Neural cell (in vitro differentiated cells): ENCODE measurements at regions not wholly inside any gene's neighbourhood (a gene's known extent, or its start where the extent isn't known, plus 50 kb on each side); places are given as distances from the start of the nearest gene placed in this dataset.

Experiments used
- H2AFZ ChIP-seq: fragments of 200-600, 300-800 bp; sonication (generic), shearing (Covaris generic); 2 replicates; pipeline ENCODE4 v1.6.0; 2014; ENCODE audit warnings: low read depth, mild to moderate bottlenecking, antibody characterized with exemption, low read length, moderate library complexity
- H3F3A ChIP-seq: fragments of 200-600 bp; shearing (Covaris generic); 2 replicates; pipeline ENCODE4 v1.6.1; 2016; ENCODE audit warnings: mild to moderate bottlenecking, moderate library complexity, mixed read lengths, antibody characterized with exemption, low read length; ENCODE audit not compliant: insufficient read depth, poor library complexity, severe bottlenecking
- H3K27ac ChIP-seq: fragments of 200-600, 300-800 bp; sonication (generic), shearing (Covaris generic); 2 replicates; pipeline ENCODE4 v1.5.1; 2014; ENCODE audit warnings: mild to moderate bottlenecking, low read length, moderate library complexity
- H3K27me3 ChIP-seq: fragments of 300-800, 200-600 bp; sonication (generic), shearing (Covaris generic); 2 replicates; pipeline ENCODE4 v1.6.0; 2014; ENCODE audit warnings: mild to moderate bottlenecking, low read depth, low read length, moderate library complexity; ENCODE audit not compliant: insufficient read depth
- H3K36me3 ChIP-seq: fragments of 300-800, 200-600 bp; sonication (generic), shearing (Covaris generic); 2 replicates; pipeline ENCODE4 v1.5.1; 2014; ENCODE audit warnings: mild to moderate bottlenecking, antibody characterized with exemption, low read length, moderate library complexity; ENCODE audit not compliant: insufficient read depth
- H3K4me2 ChIP-seq: fragments of 300-800, 200-600 bp; sonication (generic), shearing (Covaris generic); 2 replicates; pipeline ENCODE4 v1.6.0; 2014; ENCODE audit warnings: mild to moderate bottlenecking, low read length
- H3K4me3 ChIP-seq: fragments of 300-800, 200-600 bp; sonication (generic), shearing (Covaris generic); 2 replicates; pipeline ENCODE4 v1.5.1; 2014; ENCODE audit warnings: mild to moderate bottlenecking, low read length, moderate library complexity
- H3K79me2 ChIP-seq: fragments of 200-600 bp; shearing (Covaris generic); replicated peaks from 2 replicates; pipeline ENCODE4 v1.6.0; 2014; ENCODE audit warnings: mild to moderate bottlenecking, low read length, moderate library complexity; ENCODE audit not compliant: insufficient read depth
- H3K9ac ChIP-seq: fragments of 300-800, 200-600 bp; sonication (generic), shearing (Covaris generic); 2 replicates; pipeline ENCODE4 v1.6.1; 2016; ENCODE audit warnings: mild to moderate bottlenecking, low read length, mixed read lengths
- H3K9me2 ChIP-seq: fragments of 200-600 bp; shearing (Covaris generic); 2 replicates; pipeline ENCODE4 v1.6.1; 2016; ENCODE audit warnings: mild to moderate bottlenecking, low read length, mixed read lengths; ENCODE audit not compliant: insufficient read depth
- H3K9me3 ChIP-seq: fragments of 200-600, 300-800 bp; sonication (generic), shearing (Covaris generic); 2 replicates; pipeline ENCODE4 v1.6.1; 2016; ENCODE audit warnings: mild to moderate bottlenecking, mixed run types, low read length, moderate library complexity, mixed read lengths
- H4K20me1 ChIP-seq: fragments of 200-600 bp; shearing (Covaris generic); 2 replicates; pipeline ENCODE4 v1.6.1; 2016; ENCODE audit warnings: mild to moderate bottlenecking, mixed run types; ENCODE audit not compliant: insufficient read depth
- EP300 ChIP-seq: fragments of 450-650 bp; conservative IDR thresholded peaks from 2 replicates; pipeline ENCODE4 v1.6.1; 2014; ENCODE audit warnings: antibody characterized with exemption, mild to moderate bottlenecking, moderate library complexity; ENCODE audit not compliant: poor library complexity, severe bottlenecking
- EZH2 ChIP-seq: fragments of 200-600, 300-800 bp; shearing (Covaris generic), sonication (generic); IDR thresholded peaks from 2 replicates; pipeline ENCODE4 v1.6.1; 2014; ENCODE audit warnings: antibody characterized with exemption, low read length, borderline replicate concordance, mild to moderate bottlenecking; ENCODE audit not compliant: insufficient read depth, poor library complexity, severe bottlenecking
- MXI1 ChIP-seq: fragments of 450-650 bp; conservative IDR thresholded peaks from 2 replicates; pipeline ENCODE4 v1.6.1; 2014; ENCODE audit warnings: antibody characterized with exemption, mild to moderate bottlenecking; ENCODE audit not compliant: poor library complexity, severe bottlenecking
- POLR2AphosphoS5 ChIP-seq: IDR thresholded peaks from 2 replicates; pipeline ENCODE4 v1.6.1; 2012
- RAD21 ChIP-seq: fragments of 450-650 bp; conservative IDR thresholded peaks from 2 replicates; pipeline ENCODE4 v1.6.1; 2014; ENCODE audit warnings: antibody characterized with exemption, mild to moderate bottlenecking, moderate library complexity
- SMC3 ChIP-seq: fragments of 450-650 bp; conservative IDR thresholded peaks from 2 replicates; pipeline ENCODE4 v1.6.1; 2014; ENCODE audit warnings: antibody characterized with exemption, mild to moderate bottlenecking, moderate library complexity; ENCODE audit not compliant: poor library complexity
- TAF1 ChIP-seq: IDR thresholded peaks from 2 replicates; pipeline ENCODE4 v1.6.1; 2012; ENCODE audit warnings: low read depth
- TF ChIP-seq, protein P1 (sequence below): fragments of 450-650 bp; IDR thresholded peaks from 2 replicates; pipeline ENCODE4 v1.5.1; 2014; ENCODE audit warnings: antibody characterized with exemption, mild to moderate bottlenecking, moderate library complexity; ENCODE audit not compliant: poor library complexity, severe bottlenecking
- TF ChIP-seq, protein P2 (sequence below): IDR thresholded peaks from 2 replicates; pipeline ENCODE4 v1.6.1; 2012; ENCODE audit warnings: borderline replicate concordance

DNA sequence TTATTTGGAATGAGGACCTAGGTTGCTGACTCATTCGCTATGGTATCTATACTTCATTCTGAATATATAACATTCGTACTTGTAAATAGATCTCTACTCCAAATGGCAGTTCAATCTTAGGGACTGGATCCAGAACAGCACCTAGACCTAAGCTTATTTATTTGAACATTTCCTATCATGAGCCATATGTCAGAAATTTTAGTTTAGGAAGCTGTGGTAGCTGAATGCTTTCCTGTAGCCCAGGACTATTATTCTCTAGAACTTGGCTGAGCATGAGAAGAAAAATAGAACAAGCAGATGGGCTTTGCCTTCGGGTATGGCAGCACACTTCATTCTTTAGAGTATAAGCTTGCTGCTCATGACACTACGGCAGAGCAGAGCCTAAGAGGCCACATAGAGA is 1114.4 kb upstream of the B3GALT2 start:
- H3K9me2 ChIP-seq: no peaks in the 10 kb centered on the region
- H3K79me2 ChIP-seq: no peaks in the 10 kb centered on the region
- no peaks in the 10 kb centered on the region for H3F3A ChIP-seq
- no peak overlapping the region for H2AFZ ChIP-seq
- no peak overlapping the region for H3K4me3 ChIP-seq
- no peak overlapping the region for H3K4me2 ChIP-seq
- no peaks in the 10 kb centered on the region for H4K20me1 ChIP-seq
- no peak overlapping the region for H3K27ac ChIP-seq
- TF ChIP-seq TAF1: no peak
- no peak for TF ChIP-seq SMC3
- no peak for TF ChIP-seq EZH2
- TF ChIP-seq, protein P1, sequence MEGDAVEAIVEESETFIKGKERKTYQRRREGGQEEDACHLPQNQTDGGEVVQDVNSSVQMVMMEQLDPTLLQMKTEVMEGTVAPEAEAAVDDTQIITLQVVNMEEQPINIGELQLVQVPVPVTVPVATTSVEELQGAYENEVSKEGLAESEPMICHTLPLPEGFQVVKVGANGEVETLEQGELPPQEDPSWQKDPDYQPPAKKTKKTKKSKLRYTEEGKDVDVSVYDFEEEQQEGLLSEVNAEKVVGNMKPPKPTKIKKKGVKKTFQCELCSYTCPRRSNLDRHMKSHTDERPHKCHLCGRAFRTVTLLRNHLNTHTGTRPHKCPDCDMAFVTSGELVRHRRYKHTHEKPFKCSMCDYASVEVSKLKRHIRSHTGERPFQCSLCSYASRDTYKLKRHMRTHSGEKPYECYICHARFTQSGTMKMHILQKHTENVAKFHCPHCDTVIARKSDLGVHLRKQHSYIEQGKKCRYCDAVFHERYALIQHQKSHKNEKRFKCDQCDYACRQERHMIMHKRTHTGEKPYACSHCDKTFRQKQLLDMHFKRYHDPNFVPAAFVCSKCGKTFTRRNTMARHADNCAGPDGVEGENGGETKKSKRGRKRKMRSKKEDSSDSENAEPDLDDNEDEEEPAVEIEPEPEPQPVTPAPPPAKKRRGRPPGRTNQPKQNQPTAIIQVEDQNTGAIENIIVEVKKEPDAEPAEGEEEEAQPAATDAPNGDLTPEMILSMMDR: no peak
- TF ChIP-seq EP300: no peak
- TF ChIP-seq, protein P2, sequence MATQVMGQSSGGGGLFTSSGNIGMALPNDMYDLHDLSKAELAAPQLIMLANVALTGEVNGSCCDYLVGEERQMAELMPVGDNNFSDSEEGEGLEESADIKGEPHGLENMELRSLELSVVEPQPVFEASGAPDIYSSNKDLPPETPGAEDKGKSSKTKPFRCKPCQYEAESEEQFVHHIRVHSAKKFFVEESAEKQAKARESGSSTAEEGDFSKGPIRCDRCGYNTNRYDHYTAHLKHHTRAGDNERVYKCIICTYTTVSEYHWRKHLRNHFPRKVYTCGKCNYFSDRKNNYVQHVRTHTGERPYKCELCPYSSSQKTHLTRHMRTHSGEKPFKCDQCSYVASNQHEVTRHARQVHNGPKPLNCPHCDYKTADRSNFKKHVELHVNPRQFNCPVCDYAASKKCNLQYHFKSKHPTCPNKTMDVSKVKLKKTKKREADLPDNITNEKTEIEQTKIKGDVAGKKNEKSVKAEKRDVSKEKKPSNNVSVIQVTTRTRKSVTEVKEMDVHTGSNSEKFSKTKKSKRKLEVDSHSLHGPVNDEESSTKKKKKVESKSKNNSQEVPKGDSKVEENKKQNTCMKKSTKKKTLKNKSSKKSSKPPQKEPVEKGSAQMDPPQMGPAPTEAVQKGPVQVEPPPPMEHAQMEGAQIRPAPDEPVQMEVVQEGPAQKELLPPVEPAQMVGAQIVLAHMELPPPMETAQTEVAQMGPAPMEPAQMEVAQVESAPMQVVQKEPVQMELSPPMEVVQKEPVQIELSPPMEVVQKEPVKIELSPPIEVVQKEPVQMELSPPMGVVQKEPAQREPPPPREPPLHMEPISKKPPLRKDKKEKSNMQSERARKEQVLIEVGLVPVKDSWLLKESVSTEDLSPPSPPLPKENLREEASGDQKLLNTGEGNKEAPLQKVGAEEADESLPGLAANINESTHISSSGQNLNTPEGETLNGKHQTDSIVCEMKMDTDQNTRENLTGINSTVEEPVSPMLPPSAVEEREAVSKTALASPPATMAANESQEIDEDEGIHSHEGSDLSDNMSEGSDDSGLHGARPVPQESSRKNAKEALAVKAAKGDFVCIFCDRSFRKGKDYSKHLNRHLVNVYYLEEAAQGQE: no peak
- TF ChIP-seq MXI1: no peak
- no peak for TF ChIP-seq POLR2AphosphoS5
- TF ChIP-seq RAD21: no peak
- no peaks in the 10 kb centered on the region for H3K36me3 ChIP-seq
- no peaks in the 10 kb centered on the region for H3K27me3 ChIP-seq
- H3K9ac ChIP-seq: no peak overlapping the region
- H3K9me3 ChIP-seq: no peaks in the 10 kb centered on the region

DNA sequence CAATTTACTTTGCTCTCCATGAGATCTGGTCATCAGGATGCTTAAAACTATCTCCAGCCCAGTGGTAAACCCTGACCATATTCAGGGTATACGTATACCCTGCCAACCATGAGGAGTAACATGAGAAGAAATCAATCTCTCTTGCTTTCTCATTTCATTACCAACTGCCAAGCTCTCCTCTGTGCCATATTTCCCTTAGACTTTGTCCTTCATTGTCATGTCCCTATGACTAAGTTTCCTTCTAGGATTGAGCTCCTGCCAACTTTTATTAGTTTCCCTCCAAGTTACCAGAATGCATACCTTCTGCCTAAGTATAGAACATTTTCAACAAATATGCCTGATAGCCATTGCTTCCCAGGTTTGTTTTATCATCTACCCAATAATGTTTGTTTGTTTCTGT is 1113.9 kb upstream of the B3GALT2 start:
- no peak overlapping the region for H3K27ac ChIP-seq
- no peaks in the 10 kb centered on the region for H3K36me3 ChIP-seq
- no peak for TF ChIP-seq MXI1
- TF ChIP-seq RAD21: no peak
- TF ChIP-seq, protein P1: no peak
- TF ChIP-seq SMC3: no peak
- TF ChIP-seq EP300: no peak
- TF ChIP-seq POLR2AphosphoS5: no peak
- no peak for TF ChIP-seq TAF1
- no peak for TF ChIP-seq EZH2
- TF ChIP-seq, protein P2: no peak
- H4K20me1 ChIP-seq: no peaks in the 10 kb centered on the region
- no peak overlapping the region for H2AFZ ChIP-seq
- no peaks in the 10 kb centered on the region for H3K9me3 ChIP-seq
- no peaks in the 10 kb centered on the region for H3K9me2 ChIP-seq
- no peak overlapping the region for H3K4me2 ChIP-seq
- H3K27me3 ChIP-seq: no peaks in the 10 kb centered on the region
- no peak overlapping the region for H3K9ac ChIP-seq
- H3F3A ChIP-seq: no peaks in the 10 kb centered on the region
- no peak overlapping the region for H3K4me3 ChIP-seq
- no peaks in the 10 kb centered on the region for H3K79me2 ChIP-seq
